AG04450 (cell line): ENCODE measurements at regions not wholly inside any gene's neighbourhood (a gene's known extent, or its start where the extent isn't known, plus 50 kb on each side); places are given as distances from the start of the nearest gene placed in this dataset.

Source experiments
- CTCF ChIA-PET: fragments of 300-600, 350-600 bp; formaldehyde crosslinking; extraction: SDS; loops from one replicate; lab custom pipeline; 2022; ENCODE audit warnings: antibody characterized with exemption, inconsistent platforms; lab: Charles Lee
- POLR2A ChIA-PET: fragments of 350-600 bp; formaldehyde crosslinking; extraction: SDS; loops from one replicate; lab custom pipeline; 2021; ENCODE audit warnings: antibody characterized with exemption, inconsistent platforms; lab: Yijun Ruan, JAX
- DNase-seq: peaks from one replicate; pipeline ENCODE4 v3.0.0-alpha.2; 2011; ENCODE audit warnings: low read depth, low spot score
- H3K27ac ChIP-seq: one replicate; pipeline ENCODE4 v1.5.1; 2012; ENCODE audit warnings: low read depth, low read length, control low read depth
- H3K27me3 ChIP-seq: one replicate; pipeline ENCODE4 v1.6.0; 2012; ENCODE audit warnings: low read length; ENCODE audit not compliant: control insufficient read depth, insufficient read depth
- H3K4me3 ChIP-seq: 2 replicates; pipeline ENCODE4 v1.5.1; 2011; ENCODE audit warnings: mild to moderate bottlenecking, low read depth, low read length, control low read depth
- H3K9me3 ChIP-seq: 2 replicates; pipeline ENCODE4 v1.5.1; 2012; ENCODE audit warnings: low read length; ENCODE audit not compliant: control insufficient read depth, insufficient read depth
- CTCF ChIP-seq: IDR thresholded peaks from 2 replicates; pipeline ENCODE4 v1.5.1; 2011; ENCODE audit warnings: low read depth, low read length, control low read depth, inconsistent platforms

GRCh38 chr5:20497356-20497755, 509.4 kb upstream of the CDH18 start:
- POLR2A ChIA-PET, result no interaction called here
- DNase-seq, result no peak
- Histone ChIP-seq H3K4me3 (no peak overlapping the region), H3K9me3 (no peaks in the 10 kb centered on the region), H3K27ac (no peak overlapping the region), H3K27me3 (no peaks in the 10 kb centered on the region)
- CTCF ChIA-PET, result no interaction called here
- no peak for TF ChIP-seq CTCF

- CTCF ChIA-PET, result no interaction called here
- Histone ChIP-seq H3K9me3 (no peaks in the 10 kb centered on the region), H3K4me3 (no peak overlapping the region), H3K27me3 (no peaks in the 10 kb centered on the region), H3K27ac (no peak overlapping the region)
- no peak for DNase-seq
- POLR2A ChIA-PET, result no interaction called here
- TF ChIP-seq CTCF, result no peak
Measured at GRCh38 chr5:20494706-20495105, 506.7 kb upstream of the CDH18 start.

GRCh38 chr5:20486826-20487225, 498.8 kb upstream of the CDH18 start:
- Histone ChIP-seq H3K4me3 (no peak overlapping the region), H3K9me3 (no peaks in the 10 kb centered on the region), H3K27ac (no peak overlapping the region), H3K27me3 (no peaks in the 10 kb centered on the region)
- CTCF ChIA-PET, result no interaction called here
- TF ChIP-seq CTCF, result no peak
- DNase-seq, result no peak
- POLR2A ChIA-PET, result no interaction called here

GRCh38 chr5:20476016-20476415, 488.0 kb upstream of the CDH18 start:
- ChIA-PET POLR2A (no interaction called here), CTCF (no interaction called here)
- no peak for DNase-seq

GRCh38 chr5:20470997-20471396, 483.0 kb upstream of the CDH18 start:
- Histone ChIP-seq H3K27me3 (no peaks in the 10 kb centered on the region), H3K9me3 (no peaks in the 10 kb centered on the region), H3K4me3 (no peak overlapping the region), H3K27ac (no peak overlapping the region)
- ChIA-PET POLR2A (no interaction called here), CTCF (no interaction called here)
- DNase-seq, result no peak
- TF ChIP-seq CTCF, result no peak

More at GRCh38 chr5:20476016-20476415, 488.0 kb upstream of the CDH18 start:
- Histone ChIP-seq H3K9me3 (no peaks in the 10 kb centered on the region; the same call in 1 of the 2 replicates), H3K27ac (no peak overlapping the region), H3K4me3 (no peak overlapping the region), H3K27me3 (no peaks in the 10 kb centered on the region)
- no peak for TF ChIP-seq CTCF
